ENCODE measurements at regions not wholly inside any gene's neighbourhood (a gene's known extent, or its start where the extent isn't known, plus 50 kb on each side); places are given as distances from the start of the nearest gene placed in this dataset.

GRCh38 chr1:94318505-94319030 is 81.2 kb upstream of the ARHGAP29 start:
- no peak for TF ChIP-seq EP300 (IDR thresholded peaks at IDR 0.05)
- TF ChIP-seq CTCF (IDR thresholded peaks at IDR 0.05), result no peak
- no peak for TF ChIP-seq POLR2A (IDR thresholded peaks at IDR 0.05)
- TF ChIP-seq POLR2AphosphoS5 (IDR thresholded peaks at IDR 0.05), result no peak
- H3K27me3 ChIP-seq, result no peaks in the 10 kb centered on the region
- no peak for ATAC-seq (ENCODE audit: low FRiP score in 2 of 2)
- H3K36me3 ChIP-seq, result no peaks in the 10 kb centered on the region
- WGBS, 2 donors, result 84 to 96% methylated on average over 6 of the region's 6 CpGs
- H3K27ac ChIP-seq, result peak overlapping the region; percentile 5 to 75 (median 50)
- H3K9me3 ChIP-seq, result no peaks in the 10 kb centered on the region
- DNase-seq, result no peak
- peaks cover 5 to 23% (median 9%) of the 10 kb centered on the region in 4 donors for H3K4me1 ChIP-seq
- no peak overlapping the region for H3K4me3 ChIP-seq

GRCh38 chr1:94317790-94318188 is 80.4 kb upstream of the ARHGAP29 start:
- Histone ChIP-seq H3K27ac (no peak overlapping the region), H3K27me3 (no peaks in the 10 kb centered on the region), H3K36me3 (no peaks in the 10 kb centered on the region), H3K9me3 (no peaks in the 10 kb centered on the region), H3K4me3 (no peak overlapping the region), H3K4me1 (peaks cover 5 to 21% (median 9%) of the 10 kb centered on the region in 4 donors)
- ATAC-seq (ENCODE audit: low FRiP score in 2 of 2) (no peak), DNase-seq (no peak)
- TF ChIP-seq EP300 (IDR thresholded peaks at IDR 0.05) (no peak), CTCF (IDR thresholded peaks at IDR 0.05) (no peak), POLR2A (IDR thresholded peaks at IDR 0.05) (no peak), POLR2AphosphoS5 (IDR thresholded peaks at IDR 0.05) (no peak)
- WGBS, 2 donors, result 57 to 85% methylated on average over 1 of the region's 1 CpG

GRCh38 chr1:94316836-94317789 is 79.7 kb upstream of the ARHGAP29 start:
- Histone ChIP-seq H3K27ac (no peak overlapping the region), H3K27me3 (no peaks in the 10 kb centered on the region), H3K4me1 (peaks cover 3 to 14% (median 6%) of the 10 kb centered on the region in 4 donors), H3K4me3 (no peak overlapping the region), H3K9me3 (no peaks in the 10 kb centered on the region), H3K36me3 (no peaks in the 10 kb centered on the region)
- ATAC-seq (ENCODE audit: low FRiP score in 2 of 2) (no peak), DNase-seq (no peak)
- WGBS, 2 donors, result 76 to 82% methylated on average over 8 of the region's 8 CpGs
- no peak for TF ChIP-seq POLR2A (IDR thresholded peaks at IDR 0.05)
- TF ChIP-seq POLR2AphosphoS5 (IDR thresholded peaks at IDR 0.05), result no peak
- TF ChIP-seq CTCF (IDR thresholded peaks at IDR 0.05), result no peak
- TF ChIP-seq EP300 (IDR thresholded peaks at IDR 0.05), result no peak

GRCh38 chr1:94316183-94316582 is 78.8 kb upstream of the ARHGAP29 start:
- WGBS, 2 donors, result 57 to 73% methylated on average over 1 of the region's 1 CpG
- DNase-seq, result no peak
- TF ChIP-seq POLR2A (IDR thresholded peaks at IDR 0.05), result no peak
- no peak for TF ChIP-seq EP300 (IDR thresholded peaks at IDR 0.05)
- TF ChIP-seq CTCF (IDR thresholded peaks at IDR 0.05), result no peak
- TF ChIP-seq POLR2AphosphoS5 (IDR thresholded peaks at IDR 0.05), result no peak
- Histone ChIP-seq H3K27me3 (no peaks in the 10 kb centered on the region), H3K27ac (no peak overlapping the region), H3K9me3 (no peaks in the 10 kb centered on the region), H3K36me3 (no peaks in the 10 kb centered on the region), H3K4me1 (peaks cover 0 to 13% (median 3%) of the 10 kb centered on the region in 4 donors), H3K4me3 (no peak overlapping the region)
- no peak for ATAC-seq (ENCODE audit: low FRiP score in 2 of 2)

All from upper lobe of left lung (tissue), 6 donors.